DOHH2 (cell line): ENCODE measurements at regions not wholly inside any gene's neighbourhood (a gene's known extent, or its start where the extent isn't known, plus 50 kb on each side); places are given as distances from the start of the nearest gene placed in this dataset.

Experiments
- H3F3A ChIP-seq: fragments of 200-600 bp; sonication (generic), shearing (Covaris generic); 2 replicates; pipeline ENCODE4 v1.6.0; 2016; ENCODE audit warnings: antibody characterized with exemption, mild to moderate bottlenecking; ENCODE audit not compliant: control insufficient read depth, insufficient read depth
- H3K27ac ChIP-seq: fragments of 200-600 bp; sonication (generic); 2 replicates; pipeline ENCODE4 v1.5.1; 2014; ENCODE audit warnings: low read depth, mild to moderate bottlenecking, low read length, moderate library complexity
- H3K27me3 ChIP-seq: fragments of 200-600 bp; sonication (generic); 2 replicates; pipeline ENCODE4 v1.6.1; 2014; ENCODE audit warnings: mild to moderate bottlenecking, low read length, mixed read lengths; ENCODE audit not compliant: control insufficient read depth
- H3K36me3 ChIP-seq: fragments of 200-600 bp; sonication (generic); 2 replicates; pipeline ENCODE4 v1.6.1; 2014; ENCODE audit warnings: mild to moderate bottlenecking, low read length, moderate library complexity, mixed read lengths; ENCODE audit not compliant: control insufficient read depth
- H3K4me1 ChIP-seq: fragments of 200-600 bp; sonication (generic); 2 replicates; pipeline ENCODE4 v1.6.1; 2014; ENCODE audit warnings: mild to moderate bottlenecking, low read length, mixed read lengths; ENCODE audit not compliant: control insufficient read depth
- H3K4me2 ChIP-seq: fragments of 200-600 bp; sonication (generic); 2 replicates; pipeline ENCODE4 v1.6.0; 2014; ENCODE audit warnings: mild to moderate bottlenecking, low read length, moderate library complexity
- H3K4me3 ChIP-seq: fragments of 200-600 bp; sonication (generic); 2 replicates; pipeline ENCODE4 v1.5.1; 2014; ENCODE audit warnings: mild to moderate bottlenecking, low read length, mixed read lengths
- H3K79me2 ChIP-seq: fragments of 200-600 bp; sonication (generic); 2 replicates; pipeline ENCODE4 v1.6.1; 2014; ENCODE audit warnings: mild to moderate bottlenecking, low read length, mixed read lengths; ENCODE audit not compliant: control insufficient read depth
- H3K9me2 ChIP-seq: fragments of 200-600 bp; sonication (generic); replicated peaks from 2 replicates; pipeline ENCODE4 v1.6.1; 2014; ENCODE audit warnings: mild to moderate bottlenecking, low read length, mixed read lengths; ENCODE audit not compliant: control insufficient read depth
- H3K9me3 ChIP-seq: fragments of 200-600 bp; sonication (generic); 2 replicates; pipeline ENCODE4 v1.6.1; 2014; ENCODE audit warnings: antibody characterized with exemption, low read length, mixed read lengths; ENCODE audit not compliant: control insufficient read depth, insufficient read depth
- H4K20me1 ChIP-seq: fragments of 200-600 bp; sonication (generic); 2 replicates; pipeline ENCODE4 v1.6.0; 2014; ENCODE audit warnings: low read depth, mild to moderate bottlenecking, antibody characterized with exemption, low read length, moderate library complexity; ENCODE audit not compliant: control insufficient read depth, insufficient read depth
- EZH2phosphoT487 ChIP-seq: fragments of 200-600 bp; sonication (generic); IDR thresholded peaks from 2 replicates; pipeline ENCODE4 v1.6.1; 2017; ENCODE audit warnings: borderline replicate concordance, mild to moderate bottlenecking, antibody characterized with exemption, low read length, moderate library complexity, mixed read lengths
- TF ChIP-seq, protein P1 (sequence below): fragments of 200-600 bp; sonication (generic); IDR thresholded peaks from one replicate; pipeline ENCODE4 v1.5.1; 2014; ENCODE audit warnings: antibody characterized with exemption, mild to moderate bottlenecking, low read depth, low read length; ENCODE audit not compliant: poor library complexity, severe bottlenecking

DNA sequence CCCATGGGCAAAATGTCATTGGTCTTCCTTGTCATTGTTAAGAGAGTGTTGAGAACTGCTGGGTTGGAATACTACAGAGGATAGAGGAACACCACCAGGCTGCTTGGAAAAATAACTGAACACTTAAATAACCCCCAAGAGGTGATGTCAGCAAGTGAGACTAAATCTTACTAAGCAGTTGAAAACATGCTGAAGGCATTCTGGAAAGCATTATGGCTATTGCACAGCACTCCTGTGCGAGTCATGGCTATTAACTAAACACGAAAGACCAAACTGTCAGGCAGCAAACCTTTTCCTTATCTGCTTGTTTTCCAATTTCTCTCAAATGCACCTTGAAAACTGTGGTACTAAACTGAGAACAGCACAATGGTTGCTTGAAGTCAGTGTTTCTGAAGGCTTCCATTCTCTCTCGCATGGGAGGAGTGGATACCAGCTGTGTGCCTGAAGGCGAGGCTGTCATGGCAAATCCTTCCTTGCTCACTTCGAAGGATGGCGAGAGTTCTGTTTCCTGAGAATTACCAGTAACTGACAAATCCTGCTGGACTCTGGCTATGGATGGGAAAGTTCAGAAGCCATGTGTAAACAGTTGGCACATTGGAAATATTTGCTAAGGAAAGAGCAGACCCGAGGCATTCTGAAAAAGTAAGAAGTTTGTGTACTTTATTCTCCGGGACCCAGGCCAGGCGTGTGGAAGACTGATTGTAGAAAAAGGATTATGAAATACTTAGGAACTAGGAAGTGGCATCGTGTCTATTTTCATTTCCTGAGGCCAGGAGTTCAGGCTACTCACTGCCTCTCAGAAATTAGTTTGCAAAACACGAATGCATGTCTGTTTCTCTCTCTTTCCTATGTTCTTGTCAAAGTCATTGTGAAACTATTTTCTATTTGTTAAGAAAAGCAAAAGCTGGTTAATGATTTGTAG lies 182.1 kb downstream of the DMRT2 start:
- Histone ChIP-seq H3K79me2 (no peaks in the 10 kb centered on the region), H3K9me3 (no peaks in the 10 kb centered on the region), H3K9me2 (no peaks in the 10 kb centered on the region), H3K36me3 (no peaks in the 10 kb centered on the region), H3K4me1 (no peaks in the 10 kb centered on the region), H3K4me2 (no peak overlapping the region), H3F3A (no peaks in the 10 kb centered on the region), H4K20me1 (no peaks in the 10 kb centered on the region), H3K27ac (no peak overlapping the region), H3K27me3 (no peaks in the 10 kb centered on the region), H3K4me3 (no peak overlapping the region)
- TF ChIP-seq, protein P1, sequence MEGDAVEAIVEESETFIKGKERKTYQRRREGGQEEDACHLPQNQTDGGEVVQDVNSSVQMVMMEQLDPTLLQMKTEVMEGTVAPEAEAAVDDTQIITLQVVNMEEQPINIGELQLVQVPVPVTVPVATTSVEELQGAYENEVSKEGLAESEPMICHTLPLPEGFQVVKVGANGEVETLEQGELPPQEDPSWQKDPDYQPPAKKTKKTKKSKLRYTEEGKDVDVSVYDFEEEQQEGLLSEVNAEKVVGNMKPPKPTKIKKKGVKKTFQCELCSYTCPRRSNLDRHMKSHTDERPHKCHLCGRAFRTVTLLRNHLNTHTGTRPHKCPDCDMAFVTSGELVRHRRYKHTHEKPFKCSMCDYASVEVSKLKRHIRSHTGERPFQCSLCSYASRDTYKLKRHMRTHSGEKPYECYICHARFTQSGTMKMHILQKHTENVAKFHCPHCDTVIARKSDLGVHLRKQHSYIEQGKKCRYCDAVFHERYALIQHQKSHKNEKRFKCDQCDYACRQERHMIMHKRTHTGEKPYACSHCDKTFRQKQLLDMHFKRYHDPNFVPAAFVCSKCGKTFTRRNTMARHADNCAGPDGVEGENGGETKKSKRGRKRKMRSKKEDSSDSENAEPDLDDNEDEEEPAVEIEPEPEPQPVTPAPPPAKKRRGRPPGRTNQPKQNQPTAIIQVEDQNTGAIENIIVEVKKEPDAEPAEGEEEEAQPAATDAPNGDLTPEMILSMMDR: no peak
- no peak for TF ChIP-seq EZH2phosphoT487

DNA sequence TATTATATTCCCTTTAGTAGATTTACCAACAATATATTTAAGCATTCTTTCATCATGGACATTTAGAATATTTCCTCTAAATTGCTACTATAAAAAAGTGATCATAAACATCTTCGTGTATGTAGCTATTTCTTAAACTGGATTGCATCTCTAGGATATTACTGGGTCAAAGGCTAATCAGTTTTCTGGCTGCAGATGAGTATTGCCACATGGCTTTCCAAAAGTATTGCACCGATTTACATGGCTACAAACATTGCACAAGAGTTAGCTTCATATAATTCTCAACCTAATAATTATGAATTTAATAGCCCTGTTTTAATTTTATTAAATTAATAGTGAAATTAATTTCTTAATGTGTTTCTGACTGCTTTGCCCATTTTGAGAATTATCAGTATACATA lies 183.4 kb downstream of the DMRT2 start:
- Histone ChIP-seq H3K36me3 (no peaks in the 10 kb centered on the region), H3K4me2 (no peak overlapping the region), H3F3A (no peaks in the 10 kb centered on the region), H3K27ac (no peak overlapping the region), H3K79me2 (no peaks in the 10 kb centered on the region), H3K9me3 (no peaks in the 10 kb centered on the region), H4K20me1 (no peaks in the 10 kb centered on the region), H3K9me2 (no peaks in the 10 kb centered on the region), H3K4me3 (no peak overlapping the region), H3K27me3 (no peaks in the 10 kb centered on the region; the same call in 1 of the 2 replicates), H3K4me1 (no peaks in the 10 kb centered on the region)
- TF ChIP-seq, protein P1: no peak
- TF ChIP-seq EZH2phosphoT487: no peak

DNA sequence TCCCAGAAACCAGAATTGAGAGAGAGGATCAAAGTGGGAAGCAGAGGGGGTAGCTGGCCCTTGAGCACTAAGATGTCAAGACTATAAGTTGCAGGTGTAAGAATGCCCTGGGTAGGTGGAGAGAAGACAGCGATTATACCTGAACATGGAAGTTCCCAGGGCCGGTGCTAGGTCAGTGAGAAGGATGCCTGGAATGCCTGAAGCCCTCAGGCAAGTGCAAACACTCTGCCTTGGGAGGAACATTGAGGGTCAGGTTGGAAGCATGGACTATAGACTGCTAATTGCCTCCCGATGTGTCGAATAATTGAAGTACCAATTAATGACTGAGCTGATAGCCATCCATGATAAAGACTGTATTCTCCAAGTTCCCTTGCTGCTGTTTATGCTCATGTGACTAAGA lies 185.5 kb downstream of the DMRT2 start:
- Histone ChIP-seq H3F3A (no peaks in the 10 kb centered on the region), H3K79me2 (no peaks in the 10 kb centered on the region), H3K4me3 (no peak overlapping the region), H3K27me3 (no peaks in the 10 kb centered on the region; the same call in 1 of the 2 replicates), H4K20me1 (no peaks in the 10 kb centered on the region), H3K4me2 (no peak overlapping the region), H3K4me1 (no peaks in the 10 kb centered on the region), H3K9me2 (no peaks in the 10 kb centered on the region), H3K9me3 (no peaks in the 10 kb centered on the region), H3K36me3 (no peaks in the 10 kb centered on the region), H3K27ac (no peak overlapping the region)
- TF ChIP-seq EZH2phosphoT487: no peak
- TF ChIP-seq, protein P1: no peak
